PC-9 (cell line): ENCODE measurements at regions not wholly inside any gene's neighbourhood (a gene's known extent, or its start where the extent isn't known, plus 50 kb on each side); places are given as distances from the start of the nearest gene placed in this dataset.

Experiments
- BruUV-seq: library from RNA; stranded (reverse); fragments of 400-500 nt; replicated peaks from 2 replicates; lab custom pipeline; 2021; lab: Mats Ljungman, UMichigan
- CTCF ChIA-PET: fragments of 300-600 bp; sonication (Branson Sonifier 250); formaldehyde crosslinking; loops from one replicate; lab custom pipeline; 2022; ENCODE audit warnings: antibody characterized with exemption; lab: Charles Lee
- POLR2A ChIA-PET: fragments of 300-600 bp; sonication (Branson Sonifier 250); formaldehyde crosslinking; loops from one replicate; lab custom pipeline; 2022; ENCODE audit warnings: antibody characterized with exemption; ENCODE audit not compliant: unreplicated experiment; lab: Charles Lee
- DNase-seq, 2 experiments: peaks; one replicate each; pipeline versions ENCODE4 v3.0.0 to v3.0.0-alpha.2; 2015 to 2022; ENCODE audit warnings: mixed read lengths in 1 of 2
- H2AFZ ChIP-seq: fragments of 200-600 bp; sonication (generic); 2 replicates; pipeline ENCODE4 v1.8.1; 2017; ENCODE audit warnings: antibody characterized with exemption
- H3F3A ChIP-seq: fragments of 200-600 bp; sonication (generic); 2 replicates; pipeline ENCODE4 v1.8.1; 2017; ENCODE audit warnings: antibody characterized with exemption, mild to moderate bottlenecking, low read depth; ENCODE audit not compliant: insufficient read depth
- H3K27ac ChIP-seq: fragments of 200-600 bp; sonication (generic); 2 replicates; pipeline ENCODE4 v1.6.1; 2016; ENCODE audit warnings: mixed run types
- H3K27me3 ChIP-seq: fragments of 200-600 bp; sonication (generic); 2 replicates; pipeline ENCODE4 v1.6.1; 2016; ENCODE audit warnings: low read depth, mixed run types; ENCODE audit not compliant: insufficient read depth
- H3K36me3 ChIP-seq: fragments of 200-600 bp; sonication (generic); 2 replicates; pipeline ENCODE4 v1.6.1; 2016; ENCODE audit warnings: low read depth, mixed run types
- H3K4me1 ChIP-seq: fragments of 200-600 bp; sonication (generic); replicated peaks from 2 replicates; pipeline ENCODE4 v1.6.1; 2016; ENCODE audit warnings: mixed run types; ENCODE audit not compliant: insufficient read depth
- H3K4me2 ChIP-seq: fragments of 200-600 bp; sonication (generic); 2 replicates; pipeline ENCODE4 v1.6.1; 2017; ENCODE audit warnings: mixed run types
- H3K4me3 ChIP-seq: fragments of 200-600 bp; sonication (generic); 2 replicates; pipeline ENCODE4 v1.6.1; 2016; ENCODE audit warnings: mixed run types
- H3K79me2 ChIP-seq: fragments of 200-600 bp; sonication (generic); 2 replicates; pipeline ENCODE4 v1.6.1; 2017; ENCODE audit warnings: low read depth, mixed run types
- H3K9me2 ChIP-seq: fragments of 200-600 bp; sonication (generic); 2 replicates; pipeline ENCODE4 v1.8.1; 2017; ENCODE audit warnings: mild to moderate bottlenecking; ENCODE audit not compliant: insufficient read depth
- H3K9me3 ChIP-seq: fragments of 200-600 bp; sonication (generic); 2 replicates; pipeline ENCODE4 v1.8.1; 2016; ENCODE audit warnings: low read depth; ENCODE audit not compliant: insufficient read depth
- H4K20me1 ChIP-seq: fragments of 200-600 bp; sonication (generic); 2 replicates; pipeline ENCODE4 v1.8.1; 2017; ENCODE audit not compliant: insufficient read depth
- CTCF ChIP-seq: fragments of 200-600 bp; sonication (generic); conservative IDR thresholded peaks from 2 replicates; pipeline ENCODE4 v1.6.1; 2017; ENCODE audit warnings: mixed run types, antibody characterized with exemption, mild to moderate bottlenecking, moderate library complexity
- EZH2 ChIP-seq: fragments of 200-600 bp; sonication (generic); IDR thresholded peaks from 2 replicates; pipeline ENCODE4 v1.8.0; 2017; ENCODE audit warnings: antibody characterized with exemption, low read depth
- intact Hi-C: fragments of 100-400 bp; cut with micrococcal nuclease; formaldehyde crosslinking; loops from one replicate; pipeline ENCODE4 v1.10.0; 2022; ENCODE audit not compliant: unreplicated experiment

DNA sequence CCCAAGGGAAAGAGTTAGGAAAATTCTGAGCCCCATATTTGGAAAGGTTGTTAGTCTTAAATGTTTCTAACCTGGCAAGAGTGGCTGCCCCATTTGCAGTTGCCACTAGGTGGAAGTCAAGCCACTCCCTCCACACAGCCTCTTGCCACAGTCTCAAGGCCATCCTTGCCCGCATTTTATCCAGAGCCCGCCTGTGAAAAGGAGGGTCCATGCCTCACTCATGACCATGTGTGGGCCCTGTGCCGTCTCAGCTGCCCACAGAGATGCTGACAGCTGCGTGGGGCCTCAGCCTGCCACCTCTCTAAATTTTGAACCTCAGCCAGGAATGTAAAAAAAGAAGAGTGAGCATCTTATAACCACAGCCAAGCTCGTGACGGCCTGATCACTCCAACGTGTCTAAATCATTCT, 201.5 kb upstream of the FAM241A start:
- no peaks in the 10 kb centered on the region for H3K79me2 ChIP-seq
- no peak overlapping the region for H3K27ac ChIP-seq
- H3K4me2 ChIP-seq: no peak overlapping the region
- H3K27me3 ChIP-seq: no peaks in the 10 kb centered on the region
- H3K9me2 ChIP-seq: no peaks in the 10 kb centered on the region
- H4K20me1 ChIP-seq: no peaks in the 10 kb centered on the region
- BruUV-seq: no TSS peak
- DNase-seq: peak in 1 of 2 experiments; percentile 39
- no peak overlapping the region for H3K4me3 ChIP-seq
- CTCF ChIA-PET: interaction anchor here (1.1 to 1.2 kb wide), 2 partner anchors 87 to 88 kb away, joined by 3 to 5 read pairs; no protein-coding TSS in a partner anchor
- no peaks in the 10 kb centered on the region for H3F3A ChIP-seq
- no peaks in the 10 kb centered on the region for H3K36me3 ChIP-seq
- intact Hi-C loops: loop anchor here (1.0 to 5.0 kb wide), 2 partner anchors 88 to 579 kb away; no protein-coding TSS in a partner anchor
- no peak overlapping the region for H2AFZ ChIP-seq
- TF ChIP-seq EZH2: no peak
- TF ChIP-seq CTCF: peak; percentile 63
- POLR2A ChIA-PET: no interaction called here
- H3K9me3 ChIP-seq: no peaks in the 10 kb centered on the region
- H3K4me1 ChIP-seq: no peaks in the 10 kb centered on the region

GRCh38 chr4:111945014-111945413, 200.2 kb upstream of the FAM241A start:
- no peak overlapping the region for H3K27ac ChIP-seq
- no peaks in the 10 kb centered on the region for H3K27me3 ChIP-seq
- ChIA-PET POLR2A (interaction anchor here (0.5 kb wide), 1 partner anchor 457 kb away, joined by 3 read pairs; no protein-coding TSS in a partner anchor), CTCF (interaction anchor here (1.1 kb wide), 1 partner anchor 86 kb away, joined by 5 read pairs; no protein-coding TSS in a partner anchor)
- no peaks in the 10 kb centered on the region for H4K20me1 ChIP-seq
- H3F3A ChIP-seq: no peaks in the 10 kb centered on the region
- H3K4me2 ChIP-seq: no peak overlapping the region
- H3K9me3 ChIP-seq: no peaks in the 10 kb centered on the region
- no TSS peak for BruUV-seq
- no peak overlapping the region for H2AFZ ChIP-seq
- H3K4me3 ChIP-seq: no peak overlapping the region
- no peak for DNase-seq
- no peaks in the 10 kb centered on the region for H3K9me2 ChIP-seq
- intact Hi-C loops: no loop called here
- no peaks in the 10 kb centered on the region for H3K36me3 ChIP-seq
- H3K79me2 ChIP-seq: no peaks in the 10 kb centered on the region
- H3K4me1 ChIP-seq: no peaks in the 10 kb centered on the region
- no peak for TF ChIP-seq CTCF
- no peak for TF ChIP-seq EZH2

DNA sequence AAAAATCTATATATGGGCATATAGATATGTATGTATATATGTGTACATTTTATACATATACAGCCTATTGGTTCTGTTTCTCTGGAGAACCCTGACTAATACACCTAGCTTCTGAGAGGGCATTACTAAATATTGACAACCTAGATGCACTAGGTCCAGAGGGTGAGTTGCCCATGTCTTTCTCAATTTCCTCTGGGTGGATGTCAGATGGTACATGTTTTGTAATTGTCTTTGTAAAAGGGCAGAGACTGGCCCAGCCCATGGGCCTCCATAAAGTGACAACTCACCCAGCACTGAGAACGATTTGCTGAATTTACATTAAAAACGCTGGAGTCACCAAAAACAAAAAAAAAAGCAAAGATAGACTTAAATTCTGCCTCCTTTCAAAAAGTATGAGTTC, 198.5 kb upstream of the FAM241A start:
- CTCF ChIA-PET: no interaction called here
- no peak for DNase-seq
- Histone ChIP-seq H3K4me3 (no peak overlapping the region), H4K20me1 (no peaks in the 10 kb centered on the region), H3K36me3 (no peaks in the 10 kb centered on the region), H3K27ac (no peak overlapping the region), H3K4me2 (no peak overlapping the region), H3K79me2 (no peaks in the 10 kb centered on the region), H3F3A (no peaks in the 10 kb centered on the region), H3K27me3 (no peaks in the 10 kb centered on the region), H2AFZ (no peak overlapping the region), H3K9me3 (no peaks in the 10 kb centered on the region), H3K4me1 (no peaks in the 10 kb centered on the region), H3K9me2 (no peaks in the 10 kb centered on the region)
- TF ChIP-seq EZH2 (no peak), CTCF (no peak)
- intact Hi-C loops: no loop called here
- POLR2A ChIA-PET: no interaction called here
- no TSS peak for BruUV-seq
